GM18858 (cell line): ENCODE measurements at regions not wholly inside any gene's neighbourhood (a gene's known extent, or its start where the extent isn't known, plus 50 kb on each side); places are given as distances from the start of the nearest gene placed in this dataset.

ENCODE experiments used
- ATAC-seq: cut with Tn5 transposase; IDR thresholded peaks from one replicate; pipeline ENCODE4 v1.9.1; 2021; ENCODE audit not compliant: unreplicated experiment

DNA sequence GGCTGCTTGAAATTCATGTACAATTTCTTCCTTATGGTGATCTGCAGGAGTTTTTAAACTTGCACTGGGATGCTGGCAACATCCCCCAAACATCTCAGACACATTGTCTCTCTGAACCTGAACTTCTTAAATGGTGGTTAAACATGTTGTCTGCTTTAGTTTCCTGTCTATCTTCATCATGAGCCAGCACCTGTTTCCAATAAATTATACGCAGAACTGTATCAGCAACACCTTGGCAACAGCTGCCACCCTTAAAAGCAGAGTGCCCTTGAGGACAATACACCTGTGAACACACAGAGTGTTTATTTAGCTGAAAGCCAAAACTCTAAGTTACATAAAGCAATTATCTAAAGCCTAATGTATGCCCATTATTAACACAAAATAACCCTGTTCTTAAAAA is 242.9 kb downstream of the WNT5A start:
- ATAC-seq = no peak

DNA sequence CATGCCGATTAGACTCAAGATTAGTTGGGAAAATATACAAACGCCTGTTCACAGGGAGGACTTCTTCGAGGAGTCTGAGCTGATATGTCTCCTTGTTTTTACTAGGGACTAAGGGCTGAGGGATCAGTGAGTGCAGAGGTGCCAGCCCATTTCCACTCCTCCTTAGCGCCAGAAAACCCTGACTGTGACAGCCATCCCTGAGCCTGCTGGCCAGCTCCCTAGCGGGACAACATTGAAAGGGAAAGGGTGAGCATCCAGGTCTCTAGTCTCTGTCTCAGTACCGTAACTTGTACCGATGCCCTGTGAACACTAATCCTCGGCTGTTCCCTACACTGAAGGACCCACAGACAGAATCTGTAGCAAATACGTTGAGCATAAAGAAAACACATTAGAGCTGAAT is 243.4 kb downstream of the WNT5A start:
- no peak for ATAC-seq

DNA sequence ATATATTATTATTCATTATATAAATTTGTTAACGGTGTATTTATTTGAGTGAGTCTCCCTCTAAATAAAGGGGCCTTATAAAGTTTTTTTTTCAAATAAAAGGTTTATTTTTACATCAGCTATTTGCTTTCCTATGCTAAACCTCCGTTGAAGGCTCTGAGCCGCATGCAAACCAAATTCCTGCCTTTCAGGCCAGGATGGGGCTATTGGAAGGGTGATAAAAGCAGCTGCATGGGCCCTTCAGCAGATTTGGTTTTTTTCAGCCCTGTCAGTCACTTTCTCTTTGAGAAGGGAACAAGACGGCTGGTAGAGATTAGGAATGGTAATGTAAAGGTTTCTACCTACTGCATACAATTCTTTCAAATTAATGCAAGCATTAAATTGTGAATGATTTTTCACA is 244.2 kb downstream of the WNT5A start:
- ATAC-seq = no peak

DNA sequence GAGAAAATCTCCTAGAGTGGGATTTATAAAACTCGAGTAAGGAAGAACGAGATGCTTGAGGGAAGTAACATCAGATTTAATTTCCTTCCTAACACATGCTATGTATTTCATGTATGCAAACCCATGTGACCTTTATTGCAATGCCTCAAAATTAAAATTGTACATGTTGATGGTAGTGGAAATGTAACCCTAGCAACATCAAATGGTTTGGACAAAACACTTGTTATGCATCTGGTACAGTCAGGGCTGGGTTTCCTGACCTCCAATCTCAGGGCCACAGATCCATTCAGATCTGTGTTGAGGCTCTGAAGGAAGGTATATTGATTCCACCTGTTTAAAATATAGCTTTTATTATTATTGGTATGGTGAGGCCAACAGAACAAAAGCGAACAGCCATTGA is 246.0 kb downstream of the WNT5A start:
- ATAC-seq = no peak

DNA sequence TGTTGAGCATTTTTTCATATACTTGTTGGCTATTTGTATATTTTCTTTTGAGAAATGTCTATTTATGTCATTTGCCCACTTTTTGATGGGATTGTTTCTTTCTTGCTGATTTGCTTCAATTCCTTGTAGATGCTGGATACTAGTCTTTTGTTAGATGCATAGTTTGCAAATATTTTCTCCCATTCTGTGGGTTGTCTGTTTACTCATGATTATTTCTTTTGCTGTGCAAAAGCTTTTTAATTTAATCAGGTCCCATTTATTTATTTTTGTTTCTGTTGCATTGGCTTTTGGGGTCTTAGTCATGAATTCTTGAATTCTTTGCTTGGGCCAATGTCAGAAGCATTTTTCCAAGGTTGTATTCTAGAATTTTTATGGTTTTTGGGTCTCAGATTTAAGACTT is 251.7 kb downstream of the WNT5A start:
- no peak for ATAC-seq

DNA sequence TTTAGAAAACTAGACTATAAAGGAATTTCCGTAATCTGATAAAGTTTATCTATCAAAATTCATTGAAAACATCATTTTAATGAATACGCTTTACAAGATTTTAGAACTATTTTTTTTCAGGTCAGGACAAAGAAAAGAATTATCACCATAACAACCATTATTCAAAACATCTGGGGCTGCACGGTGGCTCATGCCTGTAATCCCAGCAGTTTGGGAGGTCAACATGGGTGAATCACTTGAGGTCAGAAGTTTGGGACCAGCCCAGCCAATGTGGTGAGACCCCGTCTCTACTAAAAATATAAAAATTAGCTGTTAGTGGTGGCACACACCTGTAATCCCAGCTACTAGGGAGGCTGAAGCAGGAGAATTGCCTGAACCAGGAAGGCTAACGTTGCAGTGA is 260.4 kb downstream of the WNT5A start:
- ATAC-seq = no peak

DNA sequence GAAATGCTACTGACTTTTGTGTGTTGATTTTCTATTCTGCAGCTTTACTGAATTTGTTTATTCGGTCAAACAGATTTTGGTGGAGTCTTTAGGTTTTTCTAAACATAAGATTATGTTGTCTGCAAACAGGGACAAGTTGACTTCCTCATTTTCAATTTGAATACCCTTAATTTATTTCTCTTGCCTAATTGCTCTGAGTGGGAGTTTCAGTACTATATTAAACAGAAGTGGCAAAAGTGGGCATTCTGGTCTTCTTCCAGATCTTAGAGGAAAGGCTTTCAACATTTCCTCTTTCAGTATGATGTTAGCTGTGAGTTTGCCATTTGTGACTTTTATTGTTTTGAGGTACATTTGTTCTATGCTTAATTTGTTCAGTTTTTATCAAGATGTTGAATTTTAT is 268.5 kb downstream of the WNT5A start:
- ATAC-seq = no peak

DNA sequence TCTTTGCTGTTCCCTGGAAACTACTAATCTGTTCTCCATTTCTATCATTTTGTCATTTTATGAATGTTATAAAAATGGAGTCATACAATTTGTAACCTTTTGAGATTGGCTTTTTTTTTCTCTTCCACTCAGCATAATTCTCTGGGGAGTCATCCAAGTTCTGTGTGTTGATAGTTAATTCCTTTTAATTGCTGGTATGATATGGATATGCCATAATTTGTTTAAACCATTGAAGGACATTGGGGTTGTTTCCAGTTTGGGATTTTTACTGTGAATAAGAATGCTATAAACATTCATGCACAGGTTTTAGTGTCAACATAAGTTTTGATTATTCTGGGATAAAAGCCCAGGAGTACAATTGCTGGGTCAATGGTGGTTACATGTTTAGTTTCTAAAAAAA is 279.4 kb downstream of the WNT5A start:
- ATAC-seq = no peak

DNA sequence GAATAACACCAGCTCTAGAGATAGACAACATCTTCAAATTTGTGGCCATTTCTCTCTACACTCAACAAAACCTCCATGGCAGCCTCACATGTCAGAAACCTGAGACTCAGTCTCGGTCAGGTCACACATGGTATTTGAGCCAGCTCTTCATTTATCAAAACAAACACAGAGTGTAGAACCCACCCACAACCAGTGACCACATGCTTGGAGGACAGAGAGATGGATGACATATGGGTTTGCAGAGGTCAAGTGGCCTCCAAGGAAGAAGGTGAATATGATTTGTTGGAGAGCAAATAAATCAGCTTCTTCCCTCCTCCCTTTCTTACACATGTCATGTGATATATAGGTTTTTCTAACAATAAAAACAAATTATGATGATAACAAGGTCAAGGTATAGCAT is 278.1 kb upstream of the LRTM1 start:
- no peak for ATAC-seq

DNA sequence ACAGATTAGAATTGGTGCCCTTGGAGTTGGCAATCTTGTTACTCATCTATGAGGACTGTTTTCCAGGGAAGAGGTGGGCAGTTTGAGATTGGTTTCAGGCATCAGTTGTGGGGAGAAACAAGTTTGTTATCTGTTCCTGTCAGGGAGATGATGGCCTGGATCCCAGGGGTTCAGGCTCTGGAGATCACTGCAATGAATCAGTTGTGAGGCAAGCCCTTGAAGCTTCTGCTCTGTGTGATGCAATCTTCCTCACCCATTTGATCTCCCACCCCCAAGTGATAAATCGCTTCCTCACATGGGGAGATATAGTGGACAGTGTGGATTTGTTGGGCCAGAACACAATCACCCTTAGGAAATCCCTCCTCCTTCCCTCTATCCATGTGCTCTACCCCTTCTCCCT is 276.6 kb upstream of the LRTM1 start:
- no peak for ATAC-seq

DNA sequence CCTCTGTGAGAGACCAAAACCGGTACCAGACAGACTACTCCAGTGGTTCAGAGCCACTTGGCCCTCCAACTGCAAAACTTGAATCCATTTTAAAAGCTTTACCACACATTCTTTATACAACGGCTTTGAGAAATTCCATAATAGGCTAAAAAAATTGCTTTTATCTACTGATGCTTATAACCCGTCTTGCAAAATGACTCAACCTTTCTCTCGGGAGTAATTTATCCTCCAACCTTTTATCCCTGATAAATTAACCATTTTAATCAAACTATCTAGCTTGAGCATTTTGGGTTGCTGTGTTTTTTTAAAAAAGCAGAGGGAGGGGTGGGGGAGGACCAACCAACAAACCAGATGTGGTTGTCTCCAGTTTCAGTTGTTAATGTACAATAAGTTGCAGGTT is 275.7 kb upstream of the LRTM1 start:
- no peak for ATAC-seq

DNA sequence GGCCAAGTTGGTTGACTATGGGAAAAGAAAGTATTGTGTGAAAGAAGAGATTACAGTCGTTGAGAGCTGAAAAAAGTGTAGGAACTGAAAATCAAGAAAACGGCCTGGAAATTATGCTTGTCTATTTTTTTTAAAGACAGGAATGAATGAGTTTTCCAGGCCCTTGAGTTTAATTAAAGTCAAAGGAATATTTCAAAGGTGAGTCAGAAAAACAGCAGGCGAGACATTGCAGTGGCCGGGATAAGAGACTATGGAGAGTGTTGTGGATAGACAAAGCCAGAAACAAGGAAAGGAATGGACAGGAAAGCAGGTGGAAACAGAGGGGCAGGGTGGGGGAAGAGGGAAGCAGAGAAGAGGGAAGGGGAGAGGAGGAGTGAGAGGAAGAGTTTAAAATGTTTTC is 275.1 kb upstream of the LRTM1 start:
- ATAC-seq = no peak

DNA sequence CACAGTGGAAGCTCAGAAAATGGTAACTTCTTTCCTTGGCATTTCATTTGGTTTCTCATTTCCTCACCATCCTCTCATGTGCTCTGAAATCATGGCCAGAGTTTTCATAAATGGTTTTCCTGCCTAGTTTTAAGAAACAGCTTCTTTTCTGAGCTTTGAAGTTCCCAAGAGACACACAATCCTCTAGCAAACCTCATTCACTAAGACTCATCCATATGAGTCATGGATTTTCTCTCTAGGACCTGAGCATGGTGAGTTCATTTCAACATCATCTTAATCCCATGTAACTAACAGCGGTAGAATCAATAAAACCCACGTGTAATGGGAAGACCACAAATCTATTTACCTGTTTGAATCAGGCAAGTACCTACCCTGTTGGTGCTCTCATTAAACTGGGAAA is 274.5 kb upstream of the LRTM1 start:
- ATAC-seq = no peak

DNA sequence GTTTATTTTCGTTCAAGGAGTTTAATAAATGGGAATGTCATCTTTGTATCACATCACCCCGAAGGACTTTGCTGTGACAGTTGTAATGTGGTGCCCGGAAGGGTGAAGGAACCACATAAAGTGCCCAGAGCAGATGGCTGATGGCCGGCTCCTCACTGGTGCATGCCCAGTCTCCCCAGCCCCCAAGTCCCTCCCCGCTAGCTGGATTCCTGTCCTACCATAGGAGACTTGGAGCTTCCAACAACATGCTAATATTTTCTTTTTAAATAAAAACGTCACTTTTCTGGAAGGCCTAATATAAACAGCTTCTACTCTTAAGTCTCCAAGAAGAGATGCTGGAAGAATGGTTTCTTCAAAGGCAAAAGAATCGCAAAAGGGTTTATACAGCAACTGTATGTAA is 273.9 kb upstream of the LRTM1 start:
- no peak for ATAC-seq

DNA sequence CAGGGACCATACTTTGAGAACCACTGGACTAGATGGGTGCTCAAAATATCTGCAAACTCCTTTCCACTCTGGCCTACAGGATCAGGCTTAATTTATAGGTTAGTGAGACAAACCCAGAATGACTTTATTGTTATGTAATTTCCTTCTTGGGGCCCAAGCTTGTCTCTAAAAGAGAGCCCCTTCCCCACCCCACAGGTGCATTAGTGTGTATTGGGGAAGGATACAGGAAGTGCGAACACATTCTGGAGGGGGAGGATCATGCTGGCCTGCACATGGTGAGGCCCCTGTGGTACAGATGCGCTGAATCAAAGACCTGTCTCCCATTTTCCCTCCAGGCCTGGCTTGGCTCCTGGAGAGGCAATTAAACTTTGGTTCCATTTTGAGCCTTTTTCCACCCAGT is 273.0 kb upstream of the LRTM1 start:
- ATAC-seq = no peak

DNA sequence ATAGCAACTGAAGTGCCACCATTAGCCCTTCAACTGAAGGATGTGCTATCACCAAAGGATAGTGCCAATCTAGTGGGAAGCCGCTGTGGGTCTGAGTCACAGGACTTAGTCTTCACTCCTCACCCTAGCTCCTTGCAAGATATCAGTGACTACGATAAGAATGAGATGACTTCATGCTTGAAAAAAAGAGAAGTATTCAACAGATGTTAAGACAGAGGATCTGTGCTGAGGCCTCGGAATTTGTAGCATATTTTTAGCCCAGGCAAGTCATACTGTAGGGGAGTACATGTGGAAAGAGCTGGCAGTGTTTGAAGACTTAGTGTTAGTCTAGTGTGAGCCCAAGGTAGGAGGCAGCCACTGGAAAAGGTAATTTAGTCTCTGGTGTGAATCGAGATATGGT is 270.7 kb upstream of the LRTM1 start:
- ATAC-seq = no peak

DNA sequence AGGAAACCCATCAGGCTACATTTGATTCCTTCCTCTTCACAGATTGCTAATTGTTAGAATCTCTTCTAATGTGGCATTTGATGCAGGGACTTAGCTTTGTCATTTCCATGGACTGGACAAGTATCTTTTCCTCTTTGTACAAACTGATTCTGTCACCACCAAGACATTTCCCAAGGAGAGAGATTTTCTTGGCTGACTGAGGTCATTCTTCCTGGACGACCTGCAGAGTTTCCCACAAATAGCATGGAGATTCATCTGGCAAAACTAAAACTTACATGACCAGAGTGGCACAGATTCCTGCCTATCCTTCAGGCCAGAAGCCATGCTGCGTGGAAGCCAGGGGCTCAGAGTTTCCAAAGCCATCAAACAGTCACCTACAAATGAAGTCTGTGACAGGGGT is 269.2 kb upstream of the LRTM1 start:
- ATAC-seq = no peak

DNA sequence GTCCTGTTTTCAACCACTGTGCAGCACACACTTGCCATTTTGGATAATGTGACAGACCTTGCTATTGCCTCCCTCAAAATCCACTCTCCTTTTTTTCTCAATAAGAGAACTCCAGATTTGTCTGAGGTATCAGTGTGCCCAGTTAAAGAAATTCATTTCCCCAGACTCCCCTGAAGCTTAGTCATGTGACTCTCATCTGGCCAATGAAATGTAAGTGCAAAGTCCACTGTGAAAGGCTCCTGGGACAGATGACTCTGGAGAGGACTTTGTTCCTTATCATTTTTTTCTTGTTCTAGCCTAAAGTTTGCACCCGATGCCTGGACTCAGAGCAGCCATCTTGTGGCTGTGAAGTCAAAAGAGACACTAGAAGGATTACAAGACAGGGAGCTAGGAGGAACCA is 268.6 kb upstream of the LRTM1 start:
- ATAC-seq = no peak

DNA sequence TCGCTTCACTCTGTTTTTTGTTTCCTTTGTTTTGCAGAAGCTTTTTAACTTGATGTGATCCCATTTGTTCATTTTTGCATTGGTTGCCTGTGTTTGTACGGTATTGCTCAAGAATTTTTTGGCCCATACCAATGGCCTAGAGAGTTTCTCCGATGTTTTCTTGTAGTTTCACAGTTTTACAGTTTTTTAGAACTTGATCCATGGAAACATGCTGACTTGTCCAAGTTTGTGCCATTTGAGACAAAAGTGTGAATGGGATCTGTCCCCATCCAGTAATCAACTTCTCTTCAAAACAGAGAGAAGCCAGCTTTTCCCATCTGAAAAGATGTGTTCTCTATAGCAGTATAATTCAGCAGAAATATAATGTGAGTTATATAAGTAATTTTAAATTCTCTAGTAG is 266.5 kb upstream of the LRTM1 start:
- no peak for ATAC-seq

DNA sequence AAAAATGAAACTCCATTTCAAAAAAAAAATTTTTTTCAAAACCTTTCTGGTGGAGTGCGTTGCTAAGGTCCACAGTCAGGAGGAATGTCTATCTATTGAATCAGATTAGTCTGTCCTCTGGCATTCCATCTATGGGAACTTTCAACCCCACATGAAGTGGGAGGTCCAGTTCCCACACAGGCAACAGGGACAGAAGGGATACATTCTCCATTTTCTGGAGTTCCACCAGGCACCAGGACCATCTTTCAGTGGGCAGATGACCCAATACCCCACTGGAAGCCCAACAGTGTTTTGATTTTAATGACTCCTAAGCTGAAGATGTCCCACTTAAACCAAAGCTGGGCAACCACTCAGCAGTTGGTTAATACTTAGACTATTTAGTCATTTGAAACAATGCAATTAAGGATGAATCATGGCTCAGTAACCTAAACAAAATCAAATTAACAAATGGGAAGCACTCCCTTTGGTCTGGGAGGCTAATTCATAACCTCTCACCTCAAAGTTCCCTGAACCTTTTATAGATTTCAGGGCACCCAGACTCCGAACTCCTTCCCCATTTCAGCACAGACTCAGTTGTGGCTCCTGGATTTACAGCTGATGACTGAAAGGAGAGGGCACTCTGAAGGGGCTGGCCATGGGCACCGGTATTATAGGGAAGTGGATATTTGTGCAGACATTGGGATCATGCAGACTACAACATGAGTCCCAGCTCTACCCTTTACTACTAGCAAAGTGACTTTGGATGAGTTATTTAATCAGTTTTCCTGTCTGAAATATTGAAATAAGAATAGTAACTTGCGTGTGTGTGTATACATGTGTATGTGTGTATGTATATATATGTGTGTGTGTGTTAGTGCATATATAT is 264.3 kb upstream of the LRTM1 start:
- ATAC-seq = no peak

DNA sequence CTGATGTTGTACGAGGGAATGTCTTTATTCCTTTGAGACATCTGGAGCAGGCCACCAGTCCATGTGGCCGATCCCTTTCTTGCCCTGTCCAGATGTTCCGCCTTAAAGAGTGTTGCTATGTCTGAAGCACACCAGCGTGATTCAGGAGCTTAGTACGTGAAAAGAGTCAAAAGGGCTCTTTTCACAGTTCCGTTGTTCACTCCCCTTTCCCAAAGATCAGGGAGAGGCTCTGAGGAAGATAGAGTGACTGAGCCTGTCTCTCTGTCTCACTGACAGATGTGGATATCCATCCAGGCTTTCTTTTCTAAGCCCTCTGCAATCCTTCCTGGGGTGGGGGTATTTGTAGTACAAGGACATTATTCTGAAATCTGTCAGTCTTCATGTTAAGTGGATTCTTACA is 262.5 kb upstream of the LRTM1 start:
- ATAC-seq = no peak

DNA sequence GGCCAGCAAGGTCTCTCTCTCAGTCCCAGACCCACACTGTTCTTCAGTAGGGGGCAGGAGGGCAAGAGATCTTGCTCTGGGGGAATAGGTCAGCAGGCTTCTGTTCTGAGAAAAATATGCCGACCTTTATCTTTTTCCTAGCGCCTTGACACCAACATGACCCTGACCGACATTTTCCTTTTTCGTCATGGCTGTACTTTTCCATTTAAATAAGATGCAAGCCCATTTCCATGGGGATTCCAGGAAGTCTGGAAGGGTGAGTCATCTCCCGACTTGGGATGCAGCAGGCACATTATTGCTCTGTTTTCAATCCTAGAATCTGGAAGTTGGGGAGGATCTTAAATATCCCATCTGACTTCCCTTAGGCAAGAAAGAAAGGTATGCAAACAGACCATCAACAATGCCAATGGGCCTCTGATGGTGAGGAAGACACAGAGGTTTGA is 261.5 kb upstream of the LRTM1 start:
- ATAC-seq = no peak

DNA sequence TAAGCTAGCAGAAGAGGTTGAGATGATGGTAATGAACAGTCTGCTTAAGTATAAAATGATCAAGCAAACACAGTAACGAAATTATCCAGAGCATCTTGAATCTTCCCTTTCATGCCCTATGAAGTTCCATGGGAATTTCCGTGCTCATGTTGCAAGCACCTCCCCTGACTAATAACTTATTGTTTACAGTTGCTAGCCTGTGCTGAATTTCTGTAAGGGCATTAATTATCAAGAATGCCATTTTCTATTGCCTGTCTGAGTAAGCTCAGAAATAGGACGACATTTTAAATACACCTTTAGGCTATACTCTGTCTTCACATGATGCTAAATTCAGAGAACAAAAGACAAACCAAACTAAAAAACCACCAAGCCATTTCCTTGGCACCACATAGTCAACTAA is 257.5 kb upstream of the LRTM1 start:
- ATAC-seq = no peak
